Mammary epithelial cell (primary cell): ENCODE measurements at regions not wholly inside any gene's neighbourhood (a gene's known extent, or its start where the extent isn't known, plus 50 kb on each side); places are given as distances from the start of the nearest gene placed in this dataset.

Source experiments
- CTCF ChIP-seq, 2 donors: IDR thresholded peaks in 1 of 2; conservative IDR thresholded peaks in 1 of 2; 2 replicates each; pipeline ENCODE4 v1.5.1; 2011 to 2012; ENCODE audit warnings: inconsistent platforms in 2 of 2, low read length in 2 of 2, mild to moderate bottlenecking in 2 of 2, control low read depth in 1 of 2, low read depth in 1 of 2; ENCODE audit not compliant: insufficient read depth in 1 of 2; ENCODE audit errors: extremely low read depth in 1 of 2
- EZH2 ChIP-seq: IDR thresholded peaks from 2 replicates; pipeline ENCODE4 v1.6.1; 2012; ENCODE audit warnings: low read length, inconsistent platforms, borderline replicate concordance

GRCh38 chr4:147396105-147396504 is 84.8 kb upstream of the EDNRA start:
- TF ChIP-seq EZH2 (no peak), CTCF (conservative IDR thresholded peaks at IDR 0.05 in 1 of 2, IDR thresholded peaks at IDR 0.05 in 1 of 2; ENCODE audit: extremely low read depth in 1 of 2, insufficient read depth in 1 of 2, low read depth in 1 of 2, low read length in 2 of 2) (no peak)
